HFFc6 (cell line): ENCODE measurements at regions not wholly inside any gene's neighbourhood (a gene's known extent, or its start where the extent isn't known, plus 50 kb on each side); places are given as distances from the start of the nearest gene placed in this dataset.

Experiments used
- DNase-seq: peaks from one replicate; pipeline ENCODE4 v3.0.0-alpha.2; 2018
- H3K27ac Mint-ChIP-seq: 2 replicates; pipeline ENCODE4 v1.8.0; 2020; ENCODE audit warnings: mild to moderate bottlenecking, mixed read lengths
- H3K27me3 Mint-ChIP-seq: 2 replicates; pipeline ENCODE4 v1.8.0; 2021; ENCODE audit warnings: mild to moderate bottlenecking, moderate library complexity, mixed read lengths; ENCODE audit not compliant: insufficient read depth
- H3K36me3 Mint-ChIP-seq: 2 replicates; pipeline ENCODE4 v1.8.0; 2021; ENCODE audit warnings: low read depth, mixed read lengths
- H3K4me1 Mint-ChIP-seq: 2 replicates; pipeline ENCODE4 v1.8.0; 2020; ENCODE audit warnings: low read depth, mixed read lengths
- H3K4me3 Mint-ChIP-seq: 2 replicates; pipeline ENCODE4 v1.8.0; 2020; ENCODE audit warnings: mild to moderate bottlenecking, moderate library complexity, mixed read lengths
- H3K9me3 Mint-ChIP-seq: 2 replicates; pipeline ENCODE4 v1.8.0; 2020; ENCODE audit warnings: mild to moderate bottlenecking, mixed read lengths
- CTCF ChIP-seq: fragments of 200-600 bp; sonication (generic); IDR thresholded peaks from 2 replicates; pipeline ENCODE4 v1.5.0; 2021; ENCODE audit warnings: antibody characterized with exemption, mild to moderate bottlenecking

GRCh38 chr11:130710021-130710420, 206.3 kb downstream of the SNX19 start:
- no peaks in the 10 kb centered on the region; the same call in 1 of the 2 replicates for H3K4me1 Mint-ChIP-seq
- TF ChIP-seq CTCF: no peak
- H3K36me3 Mint-ChIP-seq: peaks cover 6% of the 10 kb centered on the region
- H3K4me3 Mint-ChIP-seq: no peak overlapping the region
- DNase-seq: no peak
- H3K9me3 Mint-ChIP-seq: peaks cover 7% of the 10 kb centered on the region
- no peak overlapping the region for H3K27ac Mint-ChIP-seq
- peaks cover 36% of the 10 kb centered on the region for H3K27me3 Mint-ChIP-seq

GRCh38 chr11:130710497-130711012, 205.7 kb downstream of the SNX19 start:
- peaks cover 39% of the 10 kb centered on the region for H3K27me3 Mint-ChIP-seq
- H3K4me3 Mint-ChIP-seq: no peak overlapping the region
- DNase-seq: no peak
- TF ChIP-seq CTCF: no peak
- peaks cover 7% of the 10 kb centered on the region for H3K9me3 Mint-ChIP-seq
- H3K27ac Mint-ChIP-seq: no peak overlapping the region
- peaks cover 6% of the 10 kb centered on the region for H3K36me3 Mint-ChIP-seq
- H3K4me1 Mint-ChIP-seq: no peaks in the 10 kb centered on the region; the same call in 1 of the 2 replicates

- Mint-ChIP-seq H3K4me1 (no peaks in the 10 kb centered on the region; the same call in 1 of the 2 replicates), H3K4me3 (no peak overlapping the region), H3K36me3 (peaks cover 6% of the 10 kb centered on the region), H3K27me3 (peaks cover 33% of the 10 kb centered on the region), H3K9me3 (peaks cover 7% of the 10 kb centered on the region), H3K27ac (no peak overlapping the region)
- DNase-seq: no peak
- TF ChIP-seq CTCF: no peak
Observed at GRCh38 chr11:130711193-130711592, 205.1 kb downstream of the SNX19 start.

GRCh38 chr11:130712480-130712879, 203.8 kb downstream of the SNX19 start:
- no peak for DNase-seq
- no peak overlapping the region for H3K27ac Mint-ChIP-seq
- peaks cover 34% of the 10 kb centered on the region for H3K27me3 Mint-ChIP-seq
- TF ChIP-seq CTCF: no peak
- H3K9me3 Mint-ChIP-seq: peaks cover 7% of the 10 kb centered on the region
- no peak overlapping the region for H3K4me3 Mint-ChIP-seq
- H3K4me1 Mint-ChIP-seq: no peaks in the 10 kb centered on the region; the same call in 1 of the 2 replicates
- peaks cover 6% of the 10 kb centered on the region for H3K36me3 Mint-ChIP-seq

- no peak overlapping the region for H3K27ac Mint-ChIP-seq
- H3K4me3 Mint-ChIP-seq: no peak overlapping the region
- no peak for DNase-seq
- no peaks in the 10 kb centered on the region for H3K36me3 Mint-ChIP-seq
- H3K27me3 Mint-ChIP-seq: peaks cover 21% of the 10 kb centered on the region
- no peak for TF ChIP-seq CTCF
- H3K9me3 Mint-ChIP-seq: no peaks in the 10 kb centered on the region
- peaks cover 20% of the 10 kb centered on the region for H3K4me1 Mint-ChIP-seq
Observed at GRCh38 chr11:130715085-130715876, 201.0 kb downstream of the SNX19 start.
